ENCODE measurements at regions not wholly inside any gene's neighbourhood (a gene's known extent, or its start where the extent isn't known, plus 50 kb on each side); places are given as distances from the start of the nearest gene placed in this dataset.
"Not testable (repeated sequence)": the region's sequence is repeated elsewhere in the genome, so short reads cannot be mapped to it uniquely, and the experiment has no call there.

DNA sequence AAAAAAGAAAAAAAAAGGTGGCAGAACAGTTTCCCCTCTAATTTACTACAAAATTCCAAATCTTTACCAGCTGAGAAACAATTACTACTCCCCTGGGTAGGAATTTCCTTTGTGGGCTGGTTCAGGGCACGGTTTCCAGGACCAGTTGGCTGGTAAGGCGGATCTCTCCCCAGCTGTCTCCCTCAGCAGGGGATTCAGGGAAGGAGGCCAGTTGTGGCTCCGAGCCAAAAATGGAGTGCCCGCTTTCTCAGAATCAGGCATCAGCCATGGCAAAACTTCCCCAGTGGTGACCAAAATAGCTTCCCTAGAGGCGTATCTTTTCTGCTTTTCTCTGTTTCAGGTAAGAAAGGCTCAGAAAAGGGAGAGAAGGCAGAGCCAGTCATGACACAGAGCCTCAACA, 91.2 kb downstream of the ZNF22 start:
- Mint-ChIP-seq H3K36me3 (ENCODE audit: insufficient read depth) (peaks cover 2% of the 10 kb centered on the region), H3K4me3 (no peak overlapping the region), H3K27me3 (peaks cover 57% of the 10 kb centered on the region), H3K4me1 (no peaks in the 10 kb centered on the region), H3K27ac (ENCODE audit: low read depth) (no peak overlapping the region), H3K9me3 (no peaks in the 10 kb centered on the region)
- DNase-seq (ENCODE audit: low spot score in 2 of 2) (no peak), ATAC-seq (replicated peaks; ENCODE audit: extremely low read depth, poor library complexity, severe bottlenecking) (no peak)

- no peak overlapping the region for H3K27ac Mint-ChIP-seq (ENCODE audit: low read depth)
- no peaks in the 10 kb centered on the region for H3K4me1 Mint-ChIP-seq
- H3K4me3 Mint-ChIP-seq = no peak overlapping the region
- no peaks in the 10 kb centered on the region for H3K9me3 Mint-ChIP-seq
- no peak for DNase-seq (ENCODE audit: low spot score in 2 of 2)
- no peak for ATAC-seq (replicated peaks; ENCODE audit: extremely low read depth, poor library complexity, severe bottlenecking)
- peaks cover 2% of the 10 kb centered on the region for H3K36me3 Mint-ChIP-seq (ENCODE audit: insufficient read depth)
- peaks cover 73% of the 10 kb centered on the region for H3K27me3 Mint-ChIP-seq
Measured at GRCh38 chr10:45093945-45094344, 93.2 kb downstream of the ZNF22 start.

DNA sequence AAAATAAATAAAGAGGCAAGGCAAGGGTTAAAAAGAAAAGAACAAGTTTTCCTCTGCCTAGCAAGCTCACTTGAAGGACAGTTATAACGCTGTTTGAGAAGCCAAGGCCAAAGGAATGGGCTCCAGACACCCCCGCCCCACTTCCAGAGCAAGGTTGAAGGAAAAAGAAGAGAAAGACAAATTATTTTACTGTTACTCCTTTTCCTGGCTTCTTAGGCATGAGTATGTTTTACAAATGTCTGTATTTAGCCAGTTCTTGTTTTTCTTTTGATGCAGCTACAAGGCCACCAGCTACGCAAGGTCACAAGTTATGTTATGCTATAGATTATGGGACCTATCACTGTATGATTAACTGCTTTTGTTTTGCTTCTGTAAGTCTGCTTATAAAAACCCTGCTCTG, 94.6 kb downstream of the ZNF22 start:
- ATAC-seq (replicated peaks; ENCODE audit: extremely low read depth, poor library complexity, severe bottlenecking) (no peak), DNase-seq (ENCODE audit: low spot score in 2 of 2) (no peak)
- H3K4me1 Mint-ChIP-seq = no peaks in the 10 kb centered on the region
- H3K4me3 Mint-ChIP-seq = no peak overlapping the region
- H3K9me3 Mint-ChIP-seq = no peaks in the 10 kb centered on the region
- peaks cover 2% of the 10 kb centered on the region for H3K36me3 Mint-ChIP-seq (ENCODE audit: insufficient read depth)
- H3K27me3 Mint-ChIP-seq = peaks cover 72% of the 10 kb centered on the region
- no peak overlapping the region for H3K27ac Mint-ChIP-seq (ENCODE audit: low read depth)

GRCh38 chr10:45096001-45096400, 95.3 kb downstream of the ZNF22 start:
- ATAC-seq (replicated peaks; ENCODE audit: extremely low read depth, poor library complexity, severe bottlenecking) (no peak), DNase-seq (ENCODE audit: low spot score in 2 of 2) (no peak)
- no peaks in the 10 kb centered on the region for H3K4me1 Mint-ChIP-seq
- peaks cover 67% of the 10 kb centered on the region for H3K27me3 Mint-ChIP-seq
- no peaks in the 10 kb centered on the region for H3K9me3 Mint-ChIP-seq
- H3K36me3 Mint-ChIP-seq (ENCODE audit: insufficient read depth) = peaks cover 2% of the 10 kb centered on the region
- H3K27ac Mint-ChIP-seq (ENCODE audit: low read depth) = no peak overlapping the region
- H3K4me3 Mint-ChIP-seq = no peak overlapping the region

DNA sequence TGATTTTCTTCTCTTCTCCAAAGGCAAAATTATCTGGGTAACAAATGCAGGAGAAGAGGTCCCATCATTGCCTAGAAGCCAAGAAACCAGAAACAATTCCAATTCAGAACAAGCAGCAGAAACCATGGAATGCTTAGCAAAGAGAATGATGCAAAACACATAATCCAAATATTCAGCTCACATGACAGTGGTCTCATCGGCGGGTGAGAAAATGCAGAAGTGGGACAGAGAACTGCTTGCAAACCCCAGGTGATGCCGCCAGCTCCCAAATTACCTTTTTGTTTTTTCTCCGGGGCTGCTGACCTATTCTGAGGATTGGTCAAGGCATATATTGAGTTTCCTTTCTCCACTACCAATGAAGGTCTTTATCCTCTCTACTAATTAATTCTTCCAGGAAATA, 99.7 kb downstream of the ZNF22 start:
- no peaks in the 10 kb centered on the region for H3K36me3 Mint-ChIP-seq (ENCODE audit: insufficient read depth)
- H3K27me3 Mint-ChIP-seq = peaks cover 53% of the 10 kb centered on the region
- H3K4me3 Mint-ChIP-seq = no peak overlapping the region
- ATAC-seq (replicated peaks; ENCODE audit: extremely low read depth, poor library complexity, severe bottlenecking) = no peak
- H3K9me3 Mint-ChIP-seq = no peaks in the 10 kb centered on the region
- no peak for DNase-seq (ENCODE audit: low spot score in 2 of 2)
- no peak overlapping the region for H3K27ac Mint-ChIP-seq (ENCODE audit: low read depth)
- no peaks in the 10 kb centered on the region for H3K4me1 Mint-ChIP-seq

- Mint-ChIP-seq H3K27ac (ENCODE audit: low read depth) (no peak overlapping the region), H3K36me3 (ENCODE audit: insufficient read depth) (no peaks in the 10 kb centered on the region), H3K4me1 (no peaks in the 10 kb centered on the region), H3K9me3 (no peaks in the 10 kb centered on the region), H3K4me3 (no peak overlapping the region), H3K27me3 (peaks cover 36% of the 10 kb centered on the region)
- no peak for ATAC-seq (replicated peaks; ENCODE audit: extremely low read depth, poor library complexity, severe bottlenecking)
- no peak for DNase-seq (ENCODE audit: low spot score in 2 of 2)
Measured at GRCh38 chr10:45104674-45105073, 104.0 kb downstream of the ZNF22 start.

- not testable (repeated sequence) for DNase-seq (ENCODE audit: low spot score in 2 of 2); H3K4me3 Mint-ChIP-seq; H3K9me3 Mint-ChIP-seq; H3K36me3 Mint-ChIP-seq (ENCODE audit: insufficient read depth); H3K27ac Mint-ChIP-seq (ENCODE audit: low read depth); H3K4me1 Mint-ChIP-seq; ATAC-seq (replicated peaks; ENCODE audit: extremely low read depth, poor library complexity, severe bottlenecking)
- H3K27me3 Mint-ChIP-seq = peaks cover 42% of the 10 kb centered on the region
Measured at GRCh38 chr10:45105309-45105708, 104.6 kb downstream of the ZNF22 start.

DNA sequence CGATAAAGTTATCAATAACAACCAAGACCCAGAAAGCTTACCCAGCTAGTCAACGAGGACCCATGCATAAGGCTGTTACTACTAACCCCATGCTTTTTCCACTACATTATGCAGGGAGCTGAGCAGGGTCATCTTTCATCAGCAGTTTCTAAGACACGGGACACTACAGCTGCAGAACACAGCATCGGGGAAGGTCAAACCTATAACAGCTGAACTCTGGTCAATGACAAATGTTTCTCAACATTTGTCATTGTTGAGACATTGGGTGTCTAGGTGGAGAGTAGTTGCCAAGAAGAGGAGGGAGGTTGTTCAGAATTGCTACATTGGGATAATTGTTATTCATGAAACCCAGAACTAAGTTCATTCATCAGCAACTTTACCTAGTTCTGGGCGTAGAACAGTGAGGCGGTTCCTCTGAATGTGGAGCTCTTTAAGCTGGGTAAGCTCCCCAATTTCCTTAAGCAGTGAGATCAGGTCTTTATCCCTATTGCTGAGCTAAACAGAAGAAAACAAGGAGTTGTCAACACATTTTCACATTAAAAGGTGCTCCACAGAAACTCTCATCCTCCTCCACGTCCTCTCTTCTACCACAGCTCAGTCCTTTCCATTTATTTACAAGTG, 105.6 kb downstream of the ZNF22 start:
- Mint-ChIP-seq H3K4me3 (no peak overlapping the region), H3K36me3 (ENCODE audit: insufficient read depth) (no peaks in the 10 kb centered on the region), H3K27me3 (peaks cover 47% of the 10 kb centered on the region), H3K9me3 (no peaks in the 10 kb centered on the region), H3K27ac (ENCODE audit: low read depth) (no peak overlapping the region), H3K4me1 (no peaks in the 10 kb centered on the region)
- ATAC-seq (replicated peaks; ENCODE audit: extremely low read depth, poor library complexity, severe bottlenecking) (no peak), DNase-seq (ENCODE audit: low spot score in 2 of 2) (no peak)

DNA sequence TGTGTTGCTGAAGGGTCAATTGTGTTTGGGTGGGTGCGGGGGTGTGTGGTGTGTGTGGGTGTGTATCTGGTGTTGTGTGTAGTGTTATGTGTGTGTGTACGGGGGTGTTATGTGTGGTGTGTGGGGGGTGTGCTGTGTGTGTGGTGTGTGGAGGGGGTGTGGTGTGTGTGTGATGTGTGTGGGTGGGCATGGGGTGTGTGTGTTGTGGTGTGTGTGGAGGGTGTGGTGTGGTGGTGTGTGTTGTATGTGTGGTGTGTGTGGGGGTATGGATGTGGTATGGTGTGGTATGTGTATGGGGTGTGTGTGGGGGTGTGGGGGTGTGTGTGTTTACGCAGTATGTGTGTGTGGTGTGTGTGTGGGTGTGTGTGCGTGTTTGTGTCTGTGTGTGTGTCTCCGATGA, 110.8 kb downstream of the ZNF22 start:
- no peak for DNase-seq (ENCODE audit: low spot score in 2 of 2)
- no peaks in the 10 kb centered on the region for H3K4me1 Mint-ChIP-seq
- H3K9me3 Mint-ChIP-seq = no peaks in the 10 kb centered on the region
- no peaks in the 10 kb centered on the region for H3K36me3 Mint-ChIP-seq (ENCODE audit: insufficient read depth)
- no peak for ATAC-seq (replicated peaks; ENCODE audit: extremely low read depth, poor library complexity, severe bottlenecking)
- H3K27me3 Mint-ChIP-seq = peaks cover 66% of the 10 kb centered on the region
- no peak overlapping the region for H3K4me3 Mint-ChIP-seq
- H3K27ac Mint-ChIP-seq (ENCODE audit: low read depth) = no peak overlapping the region

GRCh38 chr10:45117940-45118339, 117.2 kb downstream of the ZNF22 start:
- H3K4me3 Mint-ChIP-seq; H3K27ac Mint-ChIP-seq (ENCODE audit: low read depth); ATAC-seq (replicated peaks; ENCODE audit: extremely low read depth, poor library complexity, severe bottlenecking); H3K4me1 Mint-ChIP-seq; DNase-seq (ENCODE audit: low spot score in 2 of 2); H3K36me3 Mint-ChIP-seq (ENCODE audit: insufficient read depth); H3K9me3 Mint-ChIP-seq: not testable (repeated sequence)
- H3K27me3 Mint-ChIP-seq = peaks cover 45% of the 10 kb centered on the region

- no peaks in the 10 kb centered on the region for H3K4me1 Mint-ChIP-seq
- H3K27me3 Mint-ChIP-seq = peaks cover 40% of the 10 kb centered on the region
- DNase-seq (ENCODE audit: low spot score in 2 of 2) (no peak), ATAC-seq (replicated peaks; ENCODE audit: extremely low read depth, poor library complexity, severe bottlenecking) (no peak)
- H3K4me3 Mint-ChIP-seq = no peak overlapping the region
- H3K36me3 Mint-ChIP-seq (ENCODE audit: insufficient read depth) = no peaks in the 10 kb centered on the region
- H3K27ac Mint-ChIP-seq (ENCODE audit: low read depth) = no peak overlapping the region
- no peaks in the 10 kb centered on the region for H3K9me3 Mint-ChIP-seq
Measured at GRCh38 chr10:45118929-45119328, 118.2 kb downstream of the ZNF22 start.

DNA sequence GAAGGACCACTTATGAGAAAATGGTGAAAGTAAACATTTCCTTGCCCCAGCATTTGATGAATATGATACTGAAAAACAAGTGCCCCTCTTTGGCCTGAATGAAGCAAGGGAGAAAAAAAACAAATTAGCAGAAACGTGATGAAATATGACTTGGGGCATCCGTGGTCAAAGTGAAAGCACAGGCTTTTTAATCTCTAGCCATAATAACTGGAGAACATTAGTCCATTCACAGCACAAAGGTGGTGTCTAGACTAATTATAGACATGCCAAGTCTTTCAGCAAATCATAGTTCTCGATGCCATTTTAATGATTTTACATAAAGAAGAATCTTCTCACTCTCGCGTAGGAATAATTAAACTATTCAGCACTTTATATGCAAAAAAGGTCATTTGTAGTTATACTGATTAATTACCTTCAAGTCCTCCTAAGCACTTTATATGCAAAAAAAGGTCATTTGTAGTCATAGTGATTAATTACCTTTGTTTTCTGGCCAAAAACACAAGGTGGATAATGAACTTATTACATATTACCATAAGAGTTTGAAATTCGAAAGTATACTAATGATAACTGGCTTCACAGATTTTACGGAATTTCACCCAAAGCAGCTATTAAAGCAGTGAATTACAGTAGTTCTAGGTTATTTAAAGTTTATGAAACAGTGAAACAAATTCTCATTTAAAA, 121.6 kb downstream of the ZNF22 start:
- not testable (repeated sequence) for DNase-seq (ENCODE audit: low spot score in 2 of 2); H3K9me3 Mint-ChIP-seq; H3K4me1 Mint-ChIP-seq; H3K4me3 Mint-ChIP-seq; ATAC-seq (replicated peaks; ENCODE audit: extremely low read depth, poor library complexity, severe bottlenecking); H3K27ac Mint-ChIP-seq (ENCODE audit: low read depth); H3K36me3 Mint-ChIP-seq (ENCODE audit: insufficient read depth)
- peaks cover 22% of the 10 kb centered on the region for H3K27me3 Mint-ChIP-seq

- ATAC-seq (replicated peaks; ENCODE audit: extremely low read depth, poor library complexity, severe bottlenecking) (no peak), DNase-seq (ENCODE audit: low spot score in 2 of 2) (no peak)
- H3K27me3 Mint-ChIP-seq = no peaks in the 10 kb centered on the region
- H3K9me3 Mint-ChIP-seq = no peaks in the 10 kb centered on the region
- H3K4me3 Mint-ChIP-seq = no peak overlapping the region
- no peaks in the 10 kb centered on the region for H3K36me3 Mint-ChIP-seq (ENCODE audit: insufficient read depth)
- no peaks in the 10 kb centered on the region for H3K4me1 Mint-ChIP-seq
- no peak overlapping the region for H3K27ac Mint-ChIP-seq (ENCODE audit: low read depth)
Measured at GRCh38 chr10:45135443-45136198, 134.9 kb downstream of the ZNF22 start.
